Superior temporal gyrus (tissue), 1 donor: ENCODE measurements at regions not wholly inside any gene's neighbourhood (a gene's known extent, or its start where the extent isn't known, plus 50 kb on each side); places are given as distances from the start of the nearest gene placed in this dataset.
"Not testable (repeated sequence)": the region's sequence is repeated elsewhere in the genome, so short reads cannot be mapped to it uniquely, and the experiment has no call there.

ENCODE experiments used
- DNase-seq: peaks from one replicate; pipeline ENCODE4 v3.0.0-alpha.2; 2016; ENCODE audit errors: extremely low spot score

DNA sequence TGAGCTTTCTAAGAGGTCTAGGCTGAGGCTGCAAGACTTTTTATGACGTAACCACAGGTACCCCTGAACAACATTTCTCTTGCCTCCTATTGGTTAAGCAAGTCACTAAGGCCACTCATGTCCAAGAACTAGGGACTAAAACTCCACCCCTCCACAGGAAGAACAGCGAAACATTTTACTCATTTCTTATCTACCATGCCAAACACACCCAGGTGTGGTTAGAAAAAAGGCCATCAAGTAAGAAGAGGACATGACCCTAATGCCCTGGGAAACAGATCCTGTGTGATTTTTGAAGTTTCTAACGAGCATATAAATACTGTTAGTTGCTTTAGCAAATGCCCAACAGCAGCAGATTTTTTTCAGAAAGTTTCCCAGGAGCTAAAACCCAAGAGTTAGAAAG lies 282.4 kb upstream of the DYNLRB2 start:
- no peak for DNase-seq

DNA sequence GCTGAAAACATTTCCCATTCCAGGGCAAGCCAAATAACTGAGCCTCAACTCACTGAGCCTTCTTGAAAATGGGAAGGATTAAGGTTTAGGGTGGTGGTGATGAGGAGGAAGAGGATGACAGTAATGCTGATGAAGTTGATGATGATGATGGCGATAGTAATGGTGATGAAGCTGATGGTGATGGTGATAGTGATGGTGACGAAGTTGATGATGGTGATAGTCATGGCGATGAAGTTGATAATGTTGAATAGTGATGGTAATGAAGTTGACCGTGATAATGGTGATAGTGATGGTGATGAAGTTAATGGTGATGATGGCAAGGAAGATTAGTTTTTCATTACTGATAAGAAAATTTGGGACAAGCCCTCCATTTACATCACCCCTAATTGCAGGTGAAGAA lies 285.8 kb upstream of the DYNLRB2 start:
- DNase-seq = no peak

DNA sequence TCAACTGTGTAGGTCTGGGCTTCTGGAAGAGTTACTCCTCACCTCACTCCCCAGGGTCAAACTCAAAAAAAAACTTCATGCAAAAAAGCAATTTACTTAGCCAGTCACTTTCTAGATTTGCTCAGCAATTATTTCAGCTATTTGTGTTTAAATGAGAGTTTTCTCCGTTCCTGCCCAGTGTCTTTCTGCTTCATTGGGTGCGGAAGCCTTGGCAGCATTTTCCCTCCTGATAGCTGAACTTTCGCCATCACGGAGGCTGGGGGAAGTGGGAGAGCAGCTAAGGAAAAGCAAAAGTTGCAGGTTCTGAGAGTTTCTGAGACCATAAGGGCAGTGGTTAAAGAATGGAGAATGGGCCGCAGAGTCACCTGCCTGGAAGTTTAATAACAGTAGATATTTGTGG lies 287.1 kb upstream of the DYNLRB2 start:
- DNase-seq = no peak

DNA sequence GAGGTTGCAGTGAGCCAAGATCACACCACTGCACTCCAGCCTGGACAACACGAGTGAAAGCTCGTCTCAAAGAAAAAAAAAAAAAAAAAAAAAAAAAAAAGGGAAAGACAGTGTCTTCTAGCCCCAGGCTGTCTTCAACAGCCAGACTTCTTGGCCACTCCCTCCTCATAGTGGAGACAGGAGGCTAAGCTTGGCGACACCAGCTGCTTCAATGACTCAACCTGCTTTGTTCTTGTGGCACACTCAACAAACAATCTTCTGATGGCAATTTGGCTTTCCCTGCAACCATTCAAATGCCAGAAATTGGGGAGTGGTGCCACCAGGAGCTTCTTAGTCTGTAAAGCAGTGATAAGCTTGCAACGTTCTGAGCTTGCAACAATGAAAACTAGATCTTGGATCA lies 290.4 kb upstream of the DYNLRB2 start:
- DNase-seq = no peak

DNA sequence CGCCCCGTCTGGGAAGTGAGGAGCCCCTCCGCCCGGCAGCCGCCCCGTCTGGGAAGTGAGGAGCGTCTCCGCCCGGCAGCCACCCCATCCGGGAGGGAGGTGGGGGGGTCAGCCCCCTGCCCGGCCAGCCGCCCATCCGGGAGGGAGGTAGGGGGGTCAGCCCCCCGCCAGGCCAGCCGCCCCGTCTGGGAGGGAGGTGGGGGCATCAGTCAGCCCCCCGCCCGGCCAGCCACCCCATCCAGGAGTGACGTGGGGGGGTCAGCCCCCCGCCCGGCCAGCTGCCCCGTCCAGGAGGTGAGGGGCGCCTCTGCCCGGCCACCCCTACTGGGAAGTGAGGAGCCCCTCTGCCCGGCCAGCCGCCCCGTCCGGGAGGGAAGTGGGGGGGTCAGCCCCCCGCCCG lies 297.5 kb upstream of the DYNLRB2 start:
- DNase-seq = not testable (repeated sequence)

DNA sequence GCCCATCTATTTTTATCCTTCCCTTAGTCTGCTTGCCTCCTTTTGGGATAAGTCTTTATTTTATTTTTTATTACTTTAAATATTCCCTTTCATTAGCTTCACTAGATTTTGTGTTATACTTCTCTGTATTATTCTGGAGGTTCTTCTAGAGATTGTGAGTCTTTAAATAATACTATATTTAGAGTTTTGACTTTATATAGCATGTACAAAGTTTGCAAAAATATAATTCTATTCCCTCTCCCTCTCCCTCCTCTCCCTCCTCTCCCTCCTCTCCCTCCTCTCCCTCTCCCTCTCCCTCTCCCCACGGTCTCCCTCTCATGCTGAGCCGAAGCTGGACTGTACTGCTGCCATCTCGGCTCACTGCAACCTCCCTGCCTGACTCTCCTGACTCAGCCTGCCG lies 298.5 kb upstream of the DYNLRB2 start:
- not testable (repeated sequence) for DNase-seq

DNA sequence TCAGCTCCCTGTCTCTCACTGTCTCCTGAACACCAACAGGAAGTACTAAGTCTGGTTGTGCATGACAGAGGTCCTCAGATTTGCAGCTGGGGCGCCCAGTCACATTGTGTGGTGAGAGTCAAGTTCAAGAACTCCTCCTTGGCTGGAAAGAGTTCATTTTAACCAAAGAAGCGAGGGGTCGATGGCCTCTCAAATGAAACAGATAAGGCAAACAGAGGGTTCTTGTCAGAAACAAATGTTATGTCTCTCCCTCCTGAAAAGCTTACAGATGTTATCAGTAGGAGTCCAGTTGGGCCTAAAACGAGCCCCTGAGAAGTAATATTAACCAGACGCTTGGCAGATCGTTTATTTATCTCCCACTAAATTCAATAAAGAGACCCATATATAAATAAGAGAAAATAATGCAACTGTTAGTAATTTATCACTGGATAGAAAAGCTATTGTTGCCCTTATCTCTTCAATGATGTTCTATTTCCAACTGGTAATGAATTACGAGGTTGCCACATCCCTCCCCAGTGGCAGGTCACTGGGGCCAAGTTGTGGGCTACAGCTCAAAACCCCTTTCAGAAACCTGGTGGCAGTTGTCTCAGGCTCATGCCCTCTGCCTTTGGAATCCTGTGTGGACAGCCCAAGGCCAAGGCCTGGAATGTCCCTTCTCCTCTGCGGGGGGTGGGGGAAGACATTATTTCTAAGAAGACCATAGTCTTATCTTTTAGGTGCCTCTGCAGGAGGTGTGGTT lies 307.5 kb upstream of the DYNLRB2 start:
- DNase-seq = no peak

DNA sequence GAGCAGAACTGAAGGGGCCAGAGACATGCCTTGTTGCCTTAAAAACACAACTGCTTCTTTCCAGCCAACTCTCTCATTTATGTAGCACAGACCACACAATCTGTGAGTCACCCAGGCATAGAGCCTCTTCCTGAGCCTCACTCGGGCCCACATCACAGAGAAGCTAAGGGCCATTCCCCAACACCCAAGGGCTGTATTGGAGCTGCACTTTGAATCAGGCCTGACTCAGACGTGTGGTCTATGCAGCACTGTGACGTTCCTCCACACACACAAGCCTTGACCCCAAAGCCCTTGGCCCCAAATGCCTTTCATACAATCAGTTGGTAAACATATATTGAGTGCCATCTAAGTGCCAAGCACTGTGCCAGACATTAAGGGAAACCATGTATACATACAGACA lies 308.9 kb upstream of the DYNLRB2 start:
- DNase-seq = no peak

DNA sequence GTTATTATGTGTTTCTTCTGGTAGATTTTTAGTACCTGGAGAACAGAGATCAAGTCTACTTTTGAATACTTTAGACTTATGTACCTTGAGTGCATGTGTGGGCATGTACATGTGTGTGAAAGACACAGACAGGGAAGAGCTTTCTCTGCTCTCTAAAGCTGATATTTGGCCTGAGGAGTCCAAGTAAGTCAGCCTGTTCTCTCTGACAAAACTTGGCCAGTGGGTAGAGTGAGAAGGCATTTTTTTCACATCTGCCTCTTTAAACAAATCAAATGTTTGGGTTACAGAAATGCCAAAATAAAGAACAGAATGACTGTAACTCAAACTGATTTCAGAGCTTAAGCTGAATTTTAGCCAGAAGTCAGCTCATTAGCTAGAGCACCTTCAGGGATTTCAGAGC lies 309.7 kb upstream of the DYNLRB2 start:
- no peak for DNase-seq

DNA sequence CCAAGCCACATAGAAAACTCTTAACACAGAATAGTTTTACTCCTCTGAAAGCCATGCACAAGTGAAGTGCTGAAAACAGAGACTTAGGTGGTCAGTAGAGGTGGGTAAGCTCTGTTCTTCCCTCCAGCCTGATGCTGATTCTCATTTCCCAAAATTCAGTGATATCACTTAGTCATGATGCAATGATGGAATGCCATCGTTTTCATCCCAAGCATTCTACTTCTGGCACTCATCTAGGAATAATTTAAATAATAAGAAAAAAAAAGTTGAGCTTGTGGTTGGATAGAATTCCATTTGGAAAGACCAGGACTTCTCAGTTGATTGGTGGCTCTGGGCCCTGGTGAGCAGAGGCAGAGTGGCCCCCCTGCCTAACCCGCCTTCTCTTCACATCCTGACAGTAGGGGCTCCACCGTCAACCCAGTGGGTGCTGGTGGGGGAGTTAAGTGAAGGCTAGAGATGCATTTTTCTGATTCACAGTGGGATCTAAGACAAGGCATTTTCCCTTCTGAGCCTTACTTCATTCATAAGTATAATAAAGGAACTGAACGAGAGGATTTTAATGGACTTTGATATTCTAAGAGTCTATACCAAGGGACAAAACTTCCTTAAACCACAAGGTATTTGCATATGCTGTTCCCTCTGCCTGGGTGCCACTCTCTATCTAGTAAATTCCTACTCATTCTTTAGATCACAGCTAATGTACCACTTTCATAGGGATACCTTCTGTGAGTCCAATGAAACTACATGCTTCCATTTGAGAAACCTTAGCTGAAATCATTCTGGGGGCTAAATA lies 310.3 kb upstream of the DYNLRB2 start:
- DNase-seq = no peak

DNA sequence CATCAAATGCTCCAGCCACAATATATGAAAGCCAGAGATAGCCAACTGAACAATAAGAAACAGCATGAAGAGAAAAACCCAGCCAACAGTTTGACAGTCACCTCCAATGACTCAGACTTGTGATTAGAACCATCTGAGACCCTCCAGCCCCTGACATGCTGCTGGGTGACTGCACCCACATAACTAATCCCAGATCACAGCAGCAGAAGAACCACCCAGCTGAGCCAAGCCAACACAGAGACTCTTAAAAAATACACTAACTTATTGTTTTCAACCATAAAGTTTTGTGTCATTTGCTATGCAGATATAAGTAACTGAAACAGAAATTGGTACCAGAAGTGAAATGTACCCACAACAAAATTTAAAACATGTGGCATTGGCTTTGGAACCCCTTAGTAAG lies 314.3 kb upstream of the DYNLRB2 start:
- no peak for DNase-seq

DNA sequence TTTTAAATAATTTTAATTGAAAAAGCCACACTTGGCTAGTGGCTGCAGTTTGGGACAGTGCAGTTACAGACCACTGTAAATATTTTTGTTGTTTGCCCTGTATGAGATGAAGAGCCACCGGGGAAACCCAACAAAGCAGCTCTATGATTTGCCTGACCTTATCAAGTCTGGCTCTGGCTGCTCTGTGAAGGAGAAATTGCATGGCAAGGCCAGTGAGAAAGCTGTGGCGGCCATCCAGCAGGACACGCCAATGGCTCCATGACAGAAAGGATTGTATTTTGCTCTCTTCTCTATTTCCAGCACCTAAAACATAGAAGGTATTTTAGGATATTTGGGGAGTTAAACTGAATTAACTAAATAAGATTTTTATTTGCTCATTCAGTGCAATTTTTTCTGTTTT lies 330.0 kb upstream of the DYNLRB2 start:
- no peak for DNase-seq

DNA sequence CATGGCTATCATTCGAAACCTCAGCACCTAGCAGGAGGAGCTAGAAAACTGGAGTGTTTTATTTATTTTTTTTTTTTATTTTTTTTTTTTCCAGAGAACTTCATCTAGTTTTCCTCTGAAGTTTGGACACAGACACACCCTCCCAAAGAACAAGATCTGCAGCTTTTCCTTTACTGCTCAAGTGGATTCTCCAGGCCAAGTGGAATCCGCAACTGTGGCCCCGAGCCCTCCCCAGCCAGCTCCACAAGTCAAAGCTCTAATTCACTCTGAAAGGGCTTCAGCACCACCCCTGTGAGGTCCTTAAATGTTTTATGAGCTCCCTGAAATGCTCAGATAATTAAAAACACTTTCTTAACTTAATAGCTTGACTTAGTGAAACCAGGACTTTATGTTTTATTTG lies 332.1 kb upstream of the DYNLRB2 start:
- no peak for DNase-seq

DNA sequence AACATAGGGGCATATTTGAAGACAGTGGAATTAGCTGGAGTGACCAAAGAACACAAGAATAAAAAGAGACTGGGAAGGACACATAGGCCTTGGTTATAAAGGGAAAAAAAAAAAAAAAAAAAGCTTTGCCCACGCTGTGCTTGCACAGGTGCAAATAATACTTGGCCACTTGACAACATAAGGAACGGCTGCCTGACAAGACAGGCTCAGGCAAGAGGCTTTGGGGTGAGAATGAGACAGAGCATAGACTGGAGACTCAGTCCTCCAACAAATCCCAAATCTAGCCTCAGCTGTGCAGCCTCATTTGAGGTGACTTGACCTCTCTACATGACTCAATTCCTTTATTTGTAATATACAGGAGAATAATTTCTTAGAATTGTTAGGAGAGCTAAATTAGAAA lies 332.8 kb upstream of the DYNLRB2 start:
- no peak for DNase-seq

DNA sequence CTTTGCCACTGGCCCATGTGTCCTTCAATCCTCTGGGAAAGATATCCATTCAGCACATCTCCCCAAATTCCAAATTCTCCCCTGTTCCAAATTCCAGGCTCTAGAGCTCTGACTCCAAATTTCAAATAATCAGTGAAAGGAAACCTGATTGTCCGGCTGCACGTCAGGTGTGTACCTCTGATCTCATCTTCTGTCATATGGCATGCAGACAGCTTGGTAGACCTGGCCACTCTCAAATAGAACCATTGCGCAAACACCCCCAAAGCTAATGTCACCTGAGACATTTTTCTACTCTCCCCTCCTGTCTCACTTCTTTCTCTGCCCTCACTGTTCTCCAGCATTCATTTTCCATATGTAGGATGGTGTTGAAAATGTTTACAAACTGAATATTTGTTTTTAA lies 337.0 kb upstream of the DYNLRB2 start:
- no peak for DNase-seq

DNA sequence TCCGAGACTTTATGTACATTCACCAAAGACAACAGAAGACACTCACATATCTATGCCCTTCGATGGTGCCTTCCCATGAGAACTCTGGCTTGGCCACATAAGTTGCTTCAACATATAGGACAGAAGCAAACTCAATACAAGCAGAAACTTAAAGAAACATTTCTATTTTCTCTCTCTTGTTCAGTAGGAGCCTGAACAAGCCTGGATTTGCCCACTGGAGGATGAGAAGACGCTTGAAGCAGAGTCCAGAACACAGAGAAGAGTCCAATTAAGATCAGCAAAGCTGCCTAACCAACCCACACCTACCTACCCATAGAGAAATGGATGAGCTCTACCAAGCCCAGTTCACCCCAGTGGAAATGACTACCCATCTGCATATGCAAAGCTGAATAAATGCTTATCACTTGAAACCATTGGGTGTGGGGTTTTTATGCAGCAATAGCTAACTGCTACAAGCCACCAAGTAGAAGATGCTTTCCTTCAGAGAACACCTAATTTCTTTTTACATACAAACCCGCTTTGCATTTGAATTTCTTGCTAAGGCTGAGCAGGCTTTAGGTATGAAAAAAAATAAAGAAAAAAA lies 337.9 kb upstream of the DYNLRB2 start:
- DNase-seq = no peak

DNA sequence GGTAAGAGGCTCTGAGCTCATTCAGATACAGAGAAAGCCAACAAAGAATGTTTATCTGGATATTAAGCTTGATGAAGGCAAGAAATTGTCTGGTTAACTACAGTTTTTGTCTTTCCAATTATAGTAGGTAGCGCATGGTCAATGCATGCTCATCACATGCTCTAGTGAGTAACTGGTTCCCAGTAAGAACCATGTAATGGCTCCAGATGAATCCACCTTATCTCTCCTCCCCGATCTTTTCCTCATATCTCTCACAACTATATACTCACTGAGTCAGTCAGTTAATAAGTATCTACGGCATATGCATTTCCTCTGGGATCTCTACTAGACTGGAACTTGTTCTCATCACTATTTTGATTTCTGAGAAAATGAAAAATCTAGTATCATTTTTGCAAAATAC lies 340.7 kb upstream of the DYNLRB2 start:
- DNase-seq = no peak

DNA sequence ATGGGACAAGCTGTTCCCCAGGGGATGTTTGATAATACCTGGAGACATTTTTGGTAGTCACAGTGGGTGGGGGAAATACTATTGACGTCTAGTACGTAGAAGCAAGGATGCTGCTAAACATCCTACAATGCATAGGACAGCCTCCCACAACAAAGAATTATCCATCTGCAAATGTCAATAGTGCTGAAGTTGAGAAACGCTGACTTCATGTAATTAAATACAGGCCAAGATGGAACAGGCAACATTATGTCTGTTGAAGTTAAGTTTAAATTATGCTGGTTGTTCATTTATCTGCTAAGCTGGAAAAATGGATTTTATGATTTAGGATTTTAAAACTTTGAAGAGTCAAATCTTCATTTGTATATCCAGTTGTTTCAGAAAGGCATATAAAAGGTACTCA lies 341.2 kb upstream of the DYNLRB2 start:
- DNase-seq = no peak

DNA sequence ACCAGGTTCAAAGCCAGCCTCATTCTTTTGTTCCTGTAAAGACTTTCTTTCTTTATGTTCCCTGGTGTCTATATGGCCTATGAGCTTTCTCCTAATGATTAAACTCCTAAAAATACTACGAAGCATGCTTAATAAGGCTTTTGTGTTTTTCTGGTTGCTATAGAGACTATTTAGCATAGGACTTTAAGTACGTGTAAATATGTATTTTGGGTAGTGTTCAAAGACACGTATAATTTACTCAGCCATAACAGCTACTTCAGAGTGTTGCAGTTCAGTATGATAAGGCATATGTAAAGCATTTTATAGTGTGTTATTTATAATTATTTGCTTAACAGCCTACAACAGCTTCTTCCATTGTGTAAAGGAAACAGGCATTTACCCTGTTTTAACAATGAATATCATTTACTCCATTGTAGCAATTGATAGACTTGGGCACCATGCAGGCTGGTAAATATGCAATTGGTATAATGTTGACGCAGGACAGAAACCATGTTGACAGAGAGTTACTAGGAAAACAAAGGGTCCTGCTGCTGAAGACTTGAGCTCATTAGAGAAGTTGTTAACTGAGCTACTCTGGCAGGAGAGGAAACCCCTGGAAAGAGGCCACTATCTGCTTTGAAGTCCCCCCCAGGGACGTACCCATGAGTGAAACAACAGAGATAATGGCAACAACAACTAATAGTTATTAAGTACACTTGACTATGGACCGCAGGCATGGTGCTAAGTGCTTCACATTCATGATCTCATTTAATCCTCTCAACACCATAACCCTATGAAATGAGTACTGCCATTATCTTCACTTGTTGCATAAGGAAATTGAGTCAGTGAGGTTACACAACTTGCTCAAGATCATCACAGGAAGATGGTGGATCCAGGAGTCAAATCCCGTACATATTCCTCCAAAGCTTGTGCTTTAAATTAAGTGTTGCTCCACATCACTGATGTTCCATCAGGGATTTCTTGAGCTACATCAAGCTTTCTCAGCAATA lies 342.2 kb upstream of the DYNLRB2 start:
- no peak for DNase-seq

DNA sequence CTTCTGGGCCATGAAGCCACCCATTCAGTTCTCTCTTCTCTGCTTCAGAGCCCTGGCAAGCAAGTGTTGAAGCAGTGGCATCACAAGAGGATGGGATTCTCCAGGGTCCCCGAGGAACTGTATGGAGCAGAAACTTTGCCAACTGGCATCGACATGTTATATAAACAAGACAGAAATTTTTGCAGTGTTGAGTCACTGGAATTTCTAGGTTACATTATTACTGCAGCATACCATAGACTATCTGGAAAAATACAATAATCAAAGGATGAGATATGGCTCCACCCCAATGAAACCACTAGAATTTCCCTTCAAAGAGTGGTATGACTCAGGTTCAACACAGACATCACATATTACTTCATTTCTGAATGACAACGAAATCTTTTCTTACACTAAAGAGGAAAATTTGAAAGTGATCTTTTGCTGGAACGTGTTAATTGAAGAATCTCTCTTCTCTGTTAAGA lies 343.0 kb upstream of the DYNLRB2 start:
- DNase-seq = no peak

DNA sequence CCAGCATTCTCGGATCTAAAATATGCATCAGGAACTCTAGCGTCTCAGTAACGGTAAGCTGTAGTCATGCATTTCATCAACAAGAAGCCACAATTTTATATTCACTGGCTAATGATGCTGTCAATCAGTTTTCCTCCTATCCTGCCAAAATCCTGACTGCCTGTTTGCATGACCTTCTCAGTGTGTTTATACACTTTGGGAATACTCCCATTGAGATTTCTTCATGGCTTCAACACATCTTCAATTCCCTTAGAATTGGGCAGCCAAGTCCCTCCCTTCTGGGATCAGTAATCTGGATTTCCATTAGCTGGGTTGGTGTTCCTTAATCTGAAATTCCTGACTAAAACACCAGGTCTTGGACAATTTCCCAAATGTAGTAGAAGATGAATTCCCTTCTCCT lies 348.9 kb upstream of the DYNLRB2 start:
- DNase-seq = no peak
